Breast epithelium (tissue), 3 donors: ENCODE measurements at regions not wholly inside any gene's neighbourhood (a gene's known extent, or its start where the extent isn't known, plus 50 kb on each side); places are given as distances from the start of the nearest gene placed in this dataset.

Source experiments
- CTCF ChIP-seq, 3 donors: fragments of 450-650 bp; IDR thresholded peaks; one replicate each; pipeline ENCODE4 v1.5.1; 2016 to 2017; ENCODE audit warnings: antibody characterized with exemption in 3 of 3, mild to moderate bottlenecking in 3 of 3, moderate library complexity in 3 of 3
- POLR2A ChIP-seq: fragments of 450-650 bp; IDR thresholded peaks from one replicate; pipeline ENCODE4 v1.6.1; 2016; ENCODE audit warnings: antibody characterized with exemption, mild to moderate bottlenecking, moderate library complexity
- POLR2AphosphoS5 ChIP-seq, 3 donors: sonication (generic); formaldehyde crosslinking; IDR thresholded peaks; one replicate each; pipeline ENCODE4 v1.6.1; 2017; ENCODE audit warnings: antibody characterized with exemption in 3 of 3

- TF ChIP-seq CTCF (IDR thresholded peaks at IDR 0.05) (no peak), POLR2AphosphoS5 (IDR thresholded peaks at IDR 0.05) (no peak), POLR2A (no peak)
Measured at GRCh38 chr6:159610881-159611280, 82.2 kb downstream of the SOD2 start.
